ENCODE measurements at regions not wholly inside any gene's neighbourhood (a gene's known extent, or its start where the extent isn't known, plus 50 kb on each side); places are given as distances from the start of the nearest gene placed in this dataset.

GRCh38 chr6:95784019-95784418 lies 206.7 kb downstream of the MANEA start:
- TF ChIP-seq POLR2AphosphoS5 (IDR thresholded peaks at IDR 0.05; ENCODE audit: low read depth): no peak
- TF ChIP-seq CTCF (conservative IDR thresholded peaks at IDR 0.05; ENCODE audit: low read depth in 2 of 2): no peak
